IMR-90 (cell line): ENCODE measurements at regions not wholly inside any gene's neighbourhood (a gene's known extent, or its start where the extent isn't known, plus 50 kb on each side); places are given as distances from the start of the nearest gene placed in this dataset.

ENCODE experiments used
- ATAC-seq: fragments of 200-7000 bp; cut with Tn5 transposase; 2 replicates; pipeline ENCODE4 v1.9.1; 2020; ENCODE audit warnings: low read depth, mild to moderate bottlenecking, moderate library complexity
- BruUV-seq: library from RNA; stranded (reverse); fragments of 400-500 nt; replicated peaks from 2 replicates; lab custom pipeline; 2021; lab: Mats Ljungman, UMichigan
- CTCF ChIA-PET: fragments of 300-600 bp; formaldehyde crosslinking; extraction: SDS; loops from one replicate; lab custom pipeline; 2021; ENCODE audit warnings: antibody characterized with exemption; lab: Yijun Ruan, JAX
- POLR2A ChIA-PET: fragments of 300-600 bp; sonication (Branson Sonifier 250); formaldehyde crosslinking; loops from one replicate; lab custom pipeline; 2022; ENCODE audit warnings: antibody characterized with exemption; ENCODE audit not compliant: unreplicated experiment; lab: Charles Lee
- DNase-seq: peaks from one replicate; pipeline ENCODE4 v3.0.0; 2013
- H2AFZ ChIP-seq: replicated peaks from 2 replicates; pipeline ENCODE3; 2013; ENCODE audit warnings: low read length, mild to moderate bottlenecking; ENCODE audit not compliant: poor library complexity
- H2AK5ac ChIP-seq: 2 replicates; pipeline ENCODE4 v1.6.1; 2013; ENCODE audit warnings: low read depth, low read length, inconsistent platforms
- H2AK9ac ChIP-seq: replicated peaks from 2 replicates; pipeline ENCODE3; 2013; ENCODE audit warnings: mild to moderate bottlenecking, low read depth, low read length, moderate library complexity; ENCODE audit not compliant: poor library complexity
- H2BK120ac ChIP-seq: 2 replicates; pipeline ENCODE4 v1.6.1; 2013; ENCODE audit warnings: low read depth, low read length, inconsistent platforms
- H2BK15ac ChIP-seq: 3 replicates; pipeline ENCODE4 v1.6.1; 2013; ENCODE audit warnings: low read depth, low read length, inconsistent platforms
- H2BK20ac ChIP-seq: 2 replicates; pipeline ENCODE4 v1.6.1; 2013; ENCODE audit warnings: low read depth, mild to moderate bottlenecking, inconsistent platforms, low read length, moderate library complexity
- H2BK5ac ChIP-seq: 2 replicates; pipeline ENCODE4 v1.6.1; 2013; ENCODE audit warnings: mild to moderate bottlenecking, low read depth, low read length, inconsistent platforms; ENCODE audit not compliant: poor library complexity, severe bottlenecking
- H3K14ac ChIP-seq: replicated peaks from 2 replicates; pipeline ENCODE4 v1.6.1; 2013; ENCODE audit warnings: low read depth, low read length, inconsistent platforms
- H3K18ac ChIP-seq: 2 replicates; pipeline ENCODE4 v1.6.1; 2013; ENCODE audit warnings: low read depth, low read length, control low read depth
- H3K23ac ChIP-seq: 2 replicates; pipeline ENCODE4 v1.6.1; 2013; ENCODE audit warnings: low read depth, low read length, inconsistent platforms
- H3K27ac ChIP-seq: 2 replicates; pipeline ENCODE4 v1.5.1; 2013; ENCODE audit warnings: mild to moderate bottlenecking, control low read depth, low read length; ENCODE audit not compliant: insufficient read depth
- H3K27me3 ChIP-seq: 2 replicates; pipeline ENCODE4 v1.6.1; 2013; ENCODE audit warnings: low read length; ENCODE audit not compliant: control insufficient read depth, insufficient read depth
- H3K36me3 ChIP-seq: 2 replicates; pipeline ENCODE4 v1.6.1; 2013; ENCODE audit warnings: low read length, mixed read lengths; ENCODE audit not compliant: control insufficient read depth, insufficient read depth
- H3K4ac ChIP-seq: 2 replicates; pipeline ENCODE4 v1.6.1; 2013; ENCODE audit warnings: low read depth, low read length, inconsistent platforms
- H3K4me1 ChIP-seq: 2 replicates; pipeline ENCODE4 v1.6.1; 2013; ENCODE audit warnings: low read length, mixed read lengths; ENCODE audit not compliant: control insufficient read depth, insufficient read depth
- H3K4me2 ChIP-seq: 2 replicates; pipeline ENCODE4 v1.6.1; 2013; ENCODE audit warnings: low read depth, mild to moderate bottlenecking, control low read depth, low read length, moderate library complexity
- H3K4me3 ChIP-seq: 2 replicates; pipeline ENCODE4 v1.5.1; 2013; ENCODE audit warnings: low read depth, mild to moderate bottlenecking, control low read depth, low read length, moderate library complexity; ENCODE audit not compliant: insufficient read depth
- H3K56ac ChIP-seq: 2 replicates; pipeline ENCODE4 v1.6.1; 2013; ENCODE audit warnings: low read length, inconsistent platforms; ENCODE audit not compliant: insufficient read depth; ENCODE audit errors: extremely low read depth
- H3K79me1 ChIP-seq, 2 experiments: 2 replicates each; pipeline ENCODE4 v1.6.1; 2013; ENCODE audit warnings: low read length in 2 of 2, inconsistent platforms in 1 of 2, low read depth in 1 of 2
- H3K9ac ChIP-seq: 2 replicates; pipeline ENCODE4 v1.6.1; 2013; ENCODE audit warnings: low read depth, low read length, control low read depth
- H3K9me1 ChIP-seq: 2 replicates; pipeline ENCODE4 v1.6.1; 2013; ENCODE audit warnings: low read length, inconsistent platforms; ENCODE audit not compliant: insufficient read depth
- H3K9me3 ChIP-seq: 2 replicates; pipeline ENCODE4 v1.6.1; 2013; ENCODE audit warnings: low read length; ENCODE audit not compliant: control insufficient read depth, insufficient read depth
- H4K20me1 ChIP-seq: 2 replicates; pipeline ENCODE4 v1.6.1; 2013; ENCODE audit warnings: low read length, inconsistent platforms; ENCODE audit not compliant: insufficient read depth
- H4K5ac ChIP-seq: 2 replicates; pipeline ENCODE4 v1.6.1; 2013; ENCODE audit warnings: mild to moderate bottlenecking, low read depth, low read length, control low read depth
- H4K8ac ChIP-seq, 2 experiments: 2 replicates each; pipeline ENCODE4 v1.6.1; 2013; ENCODE audit warnings: low read depth in 2 of 2, low read length in 2 of 2, control low read depth in 1 of 2, inconsistent platforms in 1 of 2
- H4K91ac ChIP-seq: 2 replicates; pipeline ENCODE4 v1.6.1; 2013; ENCODE audit warnings: low read depth, low read length, inconsistent platforms; ENCODE audit not compliant: insufficient read depth
- WGBS, 2 experiments: methylation state at CpG; one replicate each; pipeline versions ENCODE4 v1.1.5 to v1.1.7; 2013; ENCODE audit warnings: missing lambda C conversion rate in 2 of 2; ENCODE audit not compliant: insufficient read length in 1 of 2; ENCODE audit errors: extremely low coverage in 2 of 2; 5-methylcytosine and 5-hydroxymethylcytosine counted together
- dilution Hi-C: fragments of 300-500 bp; cut with HindIII; formaldehyde crosslinking; loops from one replicate; pipeline ENCODE4 v1.14.3; 2018; ENCODE audit warnings: low sequenced_read_pairs; ENCODE audit not compliant: unreplicated experiment
- in situ Hi-C: fragments of 300-500 bp; cut with MboI; formaldehyde crosslinking; loops from 3 replicates; pipeline ENCODE4 v1.14.3; 2019; ENCODE audit warnings: low sequenced_read_pairs, inconsistent platforms, mixed read lengths
- intact Hi-C: fragments of 100-400 bp; cut with micrococcal nuclease; formaldehyde crosslinking; loops from 2 replicates; pipeline ENCODE4 v1.10.0; 2022
- TF ChIP-seq, protein P1 (sequence below): fragments of 150-350 bp; IDR thresholded peaks from 2 replicates; pipeline ENCODE4 v1.6.1; 2017; ENCODE audit warnings: mild to moderate bottlenecking, antibody characterized with exemption, low read length, low read depth

- H2BK15ac ChIP-seq = peak overlapping the region; percentile 45; the same call in 1 of the 3 replicates
- no peak overlapping the region for H3K4me2 ChIP-seq
- H3K79me1 ChIP-seq = peaks cover 0 to 14% of the 10 kb centered on the region in 2 experiments; a peak in 2 of 4 replicates
- dilution Hi-C loops = no loop called here
- peaks cover 11% of the 10 kb centered on the region for H3K9me1 ChIP-seq
- BruUV-seq = no TSS peak
- H2BK20ac ChIP-seq = peak overlapping the region; percentile 63
- H3K4me3 ChIP-seq = no peak overlapping the region
- H3K14ac ChIP-seq = no peak overlapping the region; the same call in 1 of the 2 replicates
- no peak overlapping the region for H3K27ac ChIP-seq
- ChIA-PET POLR2A (no interaction called here), CTCF (interaction anchor here (0.6 to 1.1 kb wide), 2 partner anchors 150 to 319 kb away, joined by 3 to 4 read pairs; no protein-coding TSS in a partner anchor)
- peaks cover 24% of the 10 kb centered on the region for H3K4me1 ChIP-seq
- H3K23ac ChIP-seq = no peak overlapping the region
- peak overlapping the region; percentile 34; the same call in 1 of the 2 replicates for H3K18ac ChIP-seq
- in situ Hi-C loops = no loop called here
- no peak overlapping the region for H2BK5ac ChIP-seq
- no CpG with 5 or more reads among the region's 2 CpGs for WGBS, 2 experiments
- H4K20me1 ChIP-seq = no peaks in the 10 kb centered on the region
- peak overlapping the region; percentile 33 for H2BK120ac ChIP-seq
- no peak overlapping the region for H3K9ac ChIP-seq
- intact Hi-C loops = loop anchor here (5.0 to 10.0 kb wide), 3 partner anchors 114 to 644 kb away; no protein-coding TSS in a partner anchor
- H4K91ac ChIP-seq = no peak overlapping the region
- no peak overlapping the region for H3K56ac ChIP-seq
- TF ChIP-seq, protein P1, sequence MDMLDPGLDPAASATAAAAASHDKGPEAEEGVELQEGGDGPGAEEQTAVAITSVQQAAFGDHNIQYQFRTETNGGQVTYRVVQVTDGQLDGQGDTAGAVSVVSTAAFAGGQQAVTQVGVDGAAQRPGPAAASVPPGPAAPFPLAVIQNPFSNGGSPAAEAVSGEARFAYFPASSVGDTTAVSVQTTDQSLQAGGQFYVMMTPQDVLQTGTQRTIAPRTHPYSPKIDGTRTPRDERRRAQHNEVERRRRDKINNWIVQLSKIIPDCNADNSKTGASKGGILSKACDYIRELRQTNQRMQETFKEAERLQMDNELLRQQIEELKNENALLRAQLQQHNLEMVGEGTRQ = no peak
- no peaks in the 10 kb centered on the region for H3K9me3 ChIP-seq
- no peaks in the 10 kb centered on the region for H3K27me3 ChIP-seq
- H3K4ac ChIP-seq = peak overlapping the region; percentile 55; the same call in 1 of the 2 replicates
- no peaks in the 10 kb centered on the region for H3K36me3 ChIP-seq
- no peak overlapping the region for H2AFZ ChIP-seq
- H4K5ac ChIP-seq = no peak overlapping the region
- no peak overlapping the region for H2AK9ac ChIP-seq
- H2AK5ac ChIP-seq = peak overlapping the region; percentile 52; the same call in 1 of the 2 replicates
- ATAC-seq (no peak), DNase-seq (no peak)
- no peak overlapping the region; a peak in 1 of 4 replicates for H4K8ac ChIP-seq
Observed at GRCh38 chr21:35201288-35201687, 152.2 kb upstream of the RUNX1 start.
